HG03457 (cell line): ENCODE measurements at regions not wholly inside any gene's neighbourhood (a gene's known extent, or its start where the extent isn't known, plus 50 kb on each side); places are given as distances from the start of the nearest gene placed in this dataset.

Experiments used
- ATAC-seq: cut with Tn5 transposase; IDR thresholded peaks from one replicate; pipeline ENCODE4 v1.9.1; 2021; ENCODE audit warnings: moderate number of reproducible peaks; ENCODE audit not compliant: unreplicated experiment

GRCh38 chr5:67393211-67393610 is 196.6 kb upstream of the CD180 start:
- ATAC-seq: no peak

- no peak for ATAC-seq
These were observed 194.3 kb upstream of the CD180 start for GRCh38 chr5:67390935-67391334.

GRCh38 chr5:67383451-67383850 is 186.9 kb upstream of the CD180 start:
- ATAC-seq: no peak

- no peak for ATAC-seq
These were observed 184.8 kb upstream of the CD180 start for GRCh38 chr5:67381236-67381880.

GRCh38 chr5:67380431-67380830 is 183.8 kb upstream of the CD180 start:
- no peak for ATAC-seq

- ATAC-seq: no peak
These were observed 183.2 kb upstream of the CD180 start for GRCh38 chr5:67379753-67380152.

- no peak for ATAC-seq
These were observed 181.7 kb upstream of the CD180 start for GRCh38 chr5:67378256-67378655.

GRCh38 chr5:67377631-67378030 is 181.0 kb upstream of the CD180 start:
- ATAC-seq: no peak

- ATAC-seq: no peak
These were observed 179.0 kb upstream of the CD180 start for GRCh38 chr5:67375606-67376005.

- ATAC-seq: no peak
These were observed 177.8 kb upstream of the CD180 start for GRCh38 chr5:67374378-67374777.

- ATAC-seq: no peak
These were observed 176.9 kb upstream of the CD180 start for GRCh38 chr5:67373518-67373917.

- no peak for ATAC-seq
These were observed 176.3 kb upstream of the CD180 start for GRCh38 chr5:67372887-67373286.

GRCh38 chr5:67371924-67372323 is 175.3 kb upstream of the CD180 start:
- no peak for ATAC-seq

- ATAC-seq: no peak
These were observed 170.2 kb upstream of the CD180 start for GRCh38 chr5:67366691-67367395.

GRCh38 chr5:67366276-67366675 is 169.7 kb upstream of the CD180 start:
- ATAC-seq: no peak

- no peak for ATAC-seq
These were observed 167.9 kb upstream of the CD180 start for GRCh38 chr5:67364381-67364970.

- no peak for ATAC-seq
These were observed 167.4 kb upstream of the CD180 start for GRCh38 chr5:67363963-67364362.

- ATAC-seq: no peak
These were observed 166.6 kb upstream of the CD180 start for GRCh38 chr5:67363180-67363709.

- ATAC-seq: no peak
These were observed 165.5 kb upstream of the CD180 start for GRCh38 chr5:67361932-67362729.

GRCh38 chr5:67360047-67360446 is 163.4 kb upstream of the CD180 start:
- no peak for ATAC-seq

GRCh38 chr5:67358186-67358585 is 161.6 kb upstream of the CD180 start:
- no peak for ATAC-seq
